Endothelial cell of umbilical vein (primary cell): ENCODE measurements at regions not wholly inside any gene's neighbourhood (a gene's known extent, or its start where the extent isn't known, plus 50 kb on each side); places are given as distances from the start of the nearest gene placed in this dataset.
"Not testable (repeated sequence)": the region's sequence is repeated elsewhere in the genome, so short reads cannot be mapped to it uniquely, and the experiment has no call there.

Source experiments
- BruUV-seq: library from RNA; stranded (reverse); fragments of 400-500 nt; replicated peaks from 2 replicates; lab custom pipeline; 2021; lab: Mats Ljungman, UMichigan
- CTCF ChIA-PET: fragments of 300-600, 350-600 bp; sonication (Branson Sonifier 250); formaldehyde crosslinking; loops from one replicate; lab custom pipeline; 2021; ENCODE audit warnings: antibody characterized with exemption, inconsistent platforms; lab: Charles Lee
- POLR2A ChIA-PET: fragments of 300-600, 350-600 bp; sonication (Branson Sonifier 250); formaldehyde crosslinking; loops from one replicate; lab custom pipeline; 2021; ENCODE audit warnings: antibody characterized with exemption, inconsistent platforms; lab: Charles Lee
- DNase-seq: peaks from one replicate; pipeline ENCODE4 v3.0.0-alpha.2; 2011; ENCODE audit warnings: low read depth, low spot score
- FAIRE-seq: peaks from 2 replicates; lab custom pipeline; 2011; peaks lifted over from hg19 to GRCh38; lab: Jason Lieb, UNC
- H2AFZ ChIP-seq: 2 replicates; pipeline ENCODE4 v1.6.0; 2012; ENCODE audit warnings: low read depth, low read length, control low read depth, inconsistent platforms
- H3K27ac ChIP-seq: 2 replicates; pipeline ENCODE4 v1.5.1; 2011; ENCODE audit warnings: low read depth, mild to moderate bottlenecking, control low read depth, low read length, moderate library complexity; ENCODE audit not compliant: insufficient read depth
- H3K27me3 ChIP-seq, 2 experiments: 2 replicates each; pipeline versions ENCODE4 v1.6.0 to v1.6.1; 2011; ENCODE audit warnings: low read length in 2 of 2, mixed read lengths in 1 of 2; ENCODE audit not compliant: control insufficient read depth in 2 of 2, insufficient read depth in 2 of 2
- H3K36me3 ChIP-seq, 2 experiments: 2 replicates in 1 of 2; 3 replicates in 1 of 2; pipeline ENCODE4 v1.5.1; 2011; ENCODE audit warnings: low read length in 2 of 2, mild to moderate bottlenecking in 1 of 2, moderate library complexity in 1 of 2; ENCODE audit not compliant: control insufficient read depth in 2 of 2, insufficient read depth in 2 of 2; ENCODE audit errors: extremely low read depth in 1 of 2
- H3K4me1 ChIP-seq: 3 replicates; pipeline ENCODE4 v1.5.1; 2011; ENCODE audit warnings: mild to moderate bottlenecking, low read length; ENCODE audit not compliant: control insufficient read depth, insufficient read depth; ENCODE audit errors: extremely low read depth
- H3K4me2 ChIP-seq: 2 replicates; pipeline ENCODE4 v1.6.1; 2011; ENCODE audit warnings: low read length, control low read depth, mixed read lengths; ENCODE audit not compliant: insufficient read depth
- H3K4me3 ChIP-seq, 3 experiments: fragments of 200-600 bp in 1 of 3; sonication (generic), shearing (Covaris generic) in 1 of 3; replicated peaks in 1 of 3; 2 replicates each; pipeline ENCODE4 v1.5.1; 2011 to 2016; ENCODE audit warnings: control low read depth in 3 of 3, low read length in 3 of 3, mild to moderate bottlenecking in 2 of 3, inconsistent platforms in 1 of 3, low read depth in 1 of 3, moderate library complexity in 1 of 3; ENCODE audit not compliant: insufficient read depth in 1 of 3
- H3K79me2 ChIP-seq: 2 replicates; pipeline ENCODE4 v1.6.0; 2012; ENCODE audit warnings: low read length, inconsistent platforms; ENCODE audit not compliant: control insufficient read depth, insufficient read depth
- H3K9ac ChIP-seq: replicated peaks from 2 replicates; pipeline ENCODE3; 2011; ENCODE audit warnings: low read length, control low read depth; ENCODE audit not compliant: insufficient read depth; ENCODE audit errors: extremely low read depth
- H3K9me1 ChIP-seq: replicated peaks from 3 replicates; pipeline ENCODE4 v1.6.0; 2011; ENCODE audit warnings: mild to moderate bottlenecking, low read length; ENCODE audit not compliant: control insufficient read depth, insufficient read depth; ENCODE audit errors: extremely low read depth
- H3K9me3 ChIP-seq: replicated peaks from 2 replicates; pipeline ENCODE4 v1.5.1; 2012; ENCODE audit warnings: low read length, inconsistent platforms; ENCODE audit not compliant: control insufficient read depth, insufficient read depth
- H4K20me1 ChIP-seq: replicated peaks from 2 replicates; pipeline ENCODE3; 2011; ENCODE audit warnings: mild to moderate bottlenecking, low read length; ENCODE audit not compliant: control insufficient read depth, insufficient read depth; ENCODE audit errors: extremely low read depth
- MAX ChIP-seq: IDR thresholded peaks from 2 replicates; pipeline ENCODE4 v1.6.1; 2011; ENCODE audit not compliant: insufficient read depth, insufficient read length
- MYC ChIP-seq: IDR thresholded peaks from one replicate; pipeline ENCODE4 v1.6.1; 2011; ENCODE audit warnings: mild to moderate bottlenecking, low read depth, low read length
- dilution Hi-C: fragments of 300-500 bp; cut with MboI; formaldehyde crosslinking; loops from one replicate; pipeline ENCODE4 v1.15.0; 2019; ENCODE audit warnings: low sequenced_read_pairs; ENCODE audit not compliant: extremely low pct_ligation_motif_present
- intact Hi-C: fragments of 100-400 bp; cut with micrococcal nuclease; formaldehyde crosslinking; loops from one replicate; pipeline ENCODE4 v1.10.0; 2022

GRCh38 chr2:77873506-77873905, 351.3 kb upstream of the LRRTM4 start:
- Histone ChIP-seq H3K9ac (no peak overlapping the region), H3K27me3 (no peaks in the 10 kb centered on the region), H3K4me2 (no peak overlapping the region), H3K36me3 (no peaks in the 10 kb centered on the region), H3K27ac (no peak overlapping the region), H2AFZ (no peak overlapping the region), H3K79me2 (no peaks in the 10 kb centered on the region), H3K4me1 (no peaks in the 10 kb centered on the region), H4K20me1 (no peaks in the 10 kb centered on the region), H3K9me3 (peaks cover 2% of the 10 kb centered on the region), H3K9me1 (no peaks in the 10 kb centered on the region), H3K4me3 (no peak overlapping the region)
- dilution Hi-C loops, result no loop called here
- ChIA-PET CTCF (no interaction called here), POLR2A (no interaction called here)
- intact Hi-C loops, result no loop called here
- TF ChIP-seq MAX (no peak), MYC (no peak)
- no TSS peak for BruUV-seq
- no peak for DNase-seq
- FAIRE-seq, result no peak

- POLR2A ChIA-PET, H3K9me1 ChIP-seq, H3K9me3 ChIP-seq, H3K27me3 ChIP-seq, H3K9ac ChIP-seq, H2AFZ ChIP-seq, H3K4me2 ChIP-seq, dilution Hi-C loops, CTCF ChIA-PET, H4K20me1 ChIP-seq, H3K4me3 ChIP-seq, BruUV-seq, FAIRE-seq, DNase-seq, intact Hi-C loops, H3K79me2 ChIP-seq, H3K36me3 ChIP-seq, H3K4me1 ChIP-seq, H3K27ac ChIP-seq: not testable (repeated sequence)
Observed at GRCh38 chr2:77900211-77900610, 378.0 kb upstream of the LRRTM4 start.
